Activated CD4-positive, alpha-beta memory T cell treated with anti-CD3 and anti-CD28 coated beads for 36 hours (primary cell): ENCODE measurements at regions not wholly inside any gene's neighbourhood (a gene's known extent, or its start where the extent isn't known, plus 50 kb on each side); places are given as distances from the start of the nearest gene placed in this dataset.

Source experiments
- CTCF ChIA-PET: fragments of 350-600 bp; sonication (Branson Sonifier 250); formaldehyde crosslinking; loops from one replicate; lab custom pipeline; 2021; ENCODE audit warnings: antibody characterized with exemption, inconsistent platforms; lab: Charles Lee
- POLR2A ChIA-PET: fragments of 350-600 bp; sonication (Branson Sonifier 250); formaldehyde crosslinking; loops from one replicate; lab custom pipeline; 2021; ENCODE audit warnings: antibody characterized with exemption; lab: Charles Lee
- DNase-seq: peaks from one replicate; pipeline ENCODE4 v3.0.0-alpha.2; 2020
- H3K27ac Mint-ChIP-seq: one replicate; pipeline ENCODE4 v1.8.0; 2021; ENCODE audit warnings: mixed read lengths
- H3K27me3 Mint-ChIP-seq: one replicate; pipeline ENCODE4 v1.8.0; 2021; ENCODE audit warnings: mixed read lengths
- H3K36me3 Mint-ChIP-seq: one replicate; pipeline ENCODE4 v1.8.0; 2021; ENCODE audit warnings: mixed read lengths
- H3K4me1 Mint-ChIP-seq: one replicate; pipeline ENCODE4 v1.8.0; 2021; ENCODE audit warnings: low read depth, mixed read lengths
- H3K4me3 Mint-ChIP-seq: one replicate; pipeline ENCODE4 v1.8.0; 2021; ENCODE audit warnings: mild to moderate bottlenecking, mixed read lengths
- H3K9me3 Mint-ChIP-seq: one replicate; pipeline ENCODE4 v1.8.0; 2021; ENCODE audit warnings: mixed read lengths
- intact Hi-C: fragments of 100-400 bp; cut with micrococcal nuclease; formaldehyde crosslinking; loops from one replicate; pipeline ENCODE4 v1.15.1; 2023

GRCh38 chr1:18011703-18012102 lies 95.9 kb upstream of the IGSF21 start:
- Mint-ChIP-seq H3K4me1 (no peaks in the 10 kb centered on the region), H3K36me3 (no peaks in the 10 kb centered on the region), H3K27ac (no peak overlapping the region), H3K4me3 (no peak overlapping the region), H3K27me3 (peaks cover 9% of the 10 kb centered on the region), H3K9me3 (peaks cover 2% of the 10 kb centered on the region)
- ChIA-PET POLR2A (no interaction called here), CTCF (no interaction called here)
- no peak for DNase-seq
- intact Hi-C loops = no loop called here

- intact Hi-C loops = no loop called here
- no peak overlapping the region for H3K27ac Mint-ChIP-seq
- no peak overlapping the region for H3K4me3 Mint-ChIP-seq
- no peaks in the 10 kb centered on the region for H3K4me1 Mint-ChIP-seq
- CTCF ChIA-PET = no interaction called here
- no peak for DNase-seq
- H3K36me3 Mint-ChIP-seq = no peaks in the 10 kb centered on the region
- POLR2A ChIA-PET = no interaction called here
- H3K27me3 Mint-ChIP-seq = peaks cover 9% of the 10 kb centered on the region
- H3K9me3 Mint-ChIP-seq = peaks cover 2% of the 10 kb centered on the region
Observed at GRCh38 chr1:18012686-18013085, 94.9 kb upstream of the IGSF21 start.

GRCh38 chr1:18013216-18013615 lies 94.4 kb upstream of the IGSF21 start:
- H3K27ac Mint-ChIP-seq = no peak overlapping the region
- H3K27me3 Mint-ChIP-seq = peaks cover 9% of the 10 kb centered on the region
- intact Hi-C loops = no loop called here
- H3K4me1 Mint-ChIP-seq = no peaks in the 10 kb centered on the region
- no peaks in the 10 kb centered on the region for H3K36me3 Mint-ChIP-seq
- H3K9me3 Mint-ChIP-seq = peaks cover 2% of the 10 kb centered on the region
- H3K4me3 Mint-ChIP-seq = no peak overlapping the region
- DNase-seq = no peak
- ChIA-PET CTCF (no interaction called here), POLR2A (no interaction called here)

- H3K27me3 Mint-ChIP-seq = peaks cover 14% of the 10 kb centered on the region
- DNase-seq = no peak
- no peak overlapping the region for H3K4me3 Mint-ChIP-seq
- POLR2A ChIA-PET = no interaction called here
- no peak overlapping the region for H3K27ac Mint-ChIP-seq
- no peaks in the 10 kb centered on the region for H3K4me1 Mint-ChIP-seq
- intact Hi-C loops = no loop called here
- H3K36me3 Mint-ChIP-seq = no peaks in the 10 kb centered on the region
- CTCF ChIA-PET = no interaction called here
- peaks cover 2% of the 10 kb centered on the region for H3K9me3 Mint-ChIP-seq
Observed at GRCh38 chr1:18015719-18016118, 91.9 kb upstream of the IGSF21 start.

GRCh38 chr1:18018366-18018765 lies 89.2 kb upstream of the IGSF21 start:
- no peaks in the 10 kb centered on the region for H3K4me1 Mint-ChIP-seq
- no peak overlapping the region for H3K27ac Mint-ChIP-seq
- peaks cover 18% of the 10 kb centered on the region for H3K27me3 Mint-ChIP-seq
- ChIA-PET CTCF (no interaction called here), POLR2A (no interaction called here)
- no peaks in the 10 kb centered on the region for H3K36me3 Mint-ChIP-seq
- no peak for DNase-seq
- H3K4me3 Mint-ChIP-seq = no peak overlapping the region
- H3K9me3 Mint-ChIP-seq = no peaks in the 10 kb centered on the region
- intact Hi-C loops = no loop called here

- H3K4me3 Mint-ChIP-seq = no peak overlapping the region
- H3K9me3 Mint-ChIP-seq = no peaks in the 10 kb centered on the region
- CTCF ChIA-PET = no interaction called here
- no peaks in the 10 kb centered on the region for H3K36me3 Mint-ChIP-seq
- POLR2A ChIA-PET = no interaction called here
- no peak overlapping the region for H3K27ac Mint-ChIP-seq
- no peaks in the 10 kb centered on the region for H3K4me1 Mint-ChIP-seq
- peaks cover 23% of the 10 kb centered on the region for H3K27me3 Mint-ChIP-seq
- intact Hi-C loops = no loop called here
- DNase-seq = no peak
Observed at GRCh38 chr1:18020021-18020817, 87.4 kb upstream of the IGSF21 start.

- CTCF ChIA-PET = no interaction called here
- DNase-seq = no peak
- no peak overlapping the region for H3K27ac Mint-ChIP-seq
- no peaks in the 10 kb centered on the region for H3K4me1 Mint-ChIP-seq
- POLR2A ChIA-PET = no interaction called here
- H3K36me3 Mint-ChIP-seq = no peaks in the 10 kb centered on the region
- H3K27me3 Mint-ChIP-seq = peaks cover 27% of the 10 kb centered on the region
- intact Hi-C loops = no loop called here
- H3K4me3 Mint-ChIP-seq = no peak overlapping the region
- H3K9me3 Mint-ChIP-seq = no peaks in the 10 kb centered on the region
Observed at GRCh38 chr1:18021242-18021641, 86.4 kb upstream of the IGSF21 start.

GRCh38 chr1:18032172-18032859 lies 75.3 kb upstream of the IGSF21 start:
- ChIA-PET POLR2A (no interaction called here), CTCF (no interaction called here)
- no peak overlapping the region for H3K27ac Mint-ChIP-seq
- H3K4me3 Mint-ChIP-seq = no peak overlapping the region
- no peak for DNase-seq
- H3K27me3 Mint-ChIP-seq = peaks cover 17% of the 10 kb centered on the region
- H3K4me1 Mint-ChIP-seq = no peaks in the 10 kb centered on the region
- intact Hi-C loops = no loop called here
- no peaks in the 10 kb centered on the region for H3K9me3 Mint-ChIP-seq
- H3K36me3 Mint-ChIP-seq = no peaks in the 10 kb centered on the region

- POLR2A ChIA-PET = no interaction called here
- CTCF ChIA-PET = no interaction called here
Observed at GRCh38 chr1:18035145-18035544, 72.5 kb upstream of the IGSF21 start.

GRCh38 chr1:18037651-18038050 lies 69.9 kb upstream of the IGSF21 start:
- POLR2A ChIA-PET = no interaction called here
- no peak for DNase-seq
- Mint-ChIP-seq H3K4me3 (no peak overlapping the region), H3K36me3 (no peaks in the 10 kb centered on the region), H3K27ac (no peak overlapping the region), H3K4me1 (peaks cover 6% of the 10 kb centered on the region), H3K27me3 (peaks cover 4% of the 10 kb centered on the region), H3K9me3 (no peaks in the 10 kb centered on the region)
- intact Hi-C loops = no loop called here
- CTCF ChIA-PET = no interaction called here

More at GRCh38 chr1:18035145-18035544, 72.5 kb upstream of the IGSF21 start:
- Mint-ChIP-seq H3K4me1 (peaks cover 6% of the 10 kb centered on the region), H3K27ac (no peak overlapping the region), H3K9me3 (no peaks in the 10 kb centered on the region), H3K27me3 (peaks cover 12% of the 10 kb centered on the region), H3K4me3 (no peak overlapping the region), H3K36me3 (no peaks in the 10 kb centered on the region)
- DNase-seq = no peak
- intact Hi-C loops = no loop called here

GRCh38 chr1:18038051-18038450 lies 69.5 kb upstream of the IGSF21 start:
- no peak for DNase-seq
- Mint-ChIP-seq H3K9me3 (no peaks in the 10 kb centered on the region), H3K36me3 (no peaks in the 10 kb centered on the region), H3K4me3 (no peak overlapping the region), H3K4me1 (peaks cover 6% of the 10 kb centered on the region), H3K27me3 (peaks cover under 1% of the 10 kb centered on the region), H3K27ac (no peak overlapping the region)
- POLR2A ChIA-PET = no interaction called here
- CTCF ChIA-PET = no interaction called here
- intact Hi-C loops = no loop called here

GRCh38 chr1:18039102-18039501 lies 68.5 kb upstream of the IGSF21 start:
- no peak for DNase-seq
- Mint-ChIP-seq H3K36me3 (no peaks in the 10 kb centered on the region), H3K27ac (no peak overlapping the region), H3K27me3 (peaks cover 3% of the 10 kb centered on the region), H3K9me3 (no peaks in the 10 kb centered on the region), H3K4me3 (no peak overlapping the region), H3K4me1 (peaks cover 6% of the 10 kb centered on the region)
- intact Hi-C loops = no loop called here
- POLR2A ChIA-PET = no interaction called here
- CTCF ChIA-PET = no interaction called here

GRCh38 chr1:18041102-18041501 lies 66.5 kb upstream of the IGSF21 start:
- DNase-seq = no peak
- Mint-ChIP-seq H3K4me1 (peaks cover 6% of the 10 kb centered on the region), H3K36me3 (no peaks in the 10 kb centered on the region), H3K27ac (no peak overlapping the region), H3K4me3 (no peak overlapping the region), H3K9me3 (no peaks in the 10 kb centered on the region), H3K27me3 (peaks cover 3% of the 10 kb centered on the region)
- intact Hi-C loops = no loop called here
- ChIA-PET POLR2A (no interaction called here), CTCF (no interaction called here)
